ENCODE measurements at regions not wholly inside any gene's neighbourhood (a gene's known extent, or its start where the extent isn't known, plus 50 kb on each side); places are given as distances from the start of the nearest gene placed in this dataset.

- H3K27me3 ChIP-seq: no peaks in the 10 kb centered on the region
- H3K36me3 ChIP-seq: no peaks in the 10 kb centered on the region
- no peaks in the 10 kb centered on the region for H3K9me3 ChIP-seq
- no peak for DNase-seq (ENCODE audit: low spot score)
- H3K4me1 ChIP-seq: no peaks in the 10 kb centered on the region
- H3K27ac ChIP-seq: no peak overlapping the region
- H3K4me3 ChIP-seq: no peak overlapping the region
- no peak for TF ChIP-seq CTCF (IDR thresholded peaks at IDR 0.05)
Measured at GRCh38 chr3:22040150-22040549, 289.1 kb upstream of the ZNF385D start.

GRCh38 chr3:22045882-22046281 is 294.9 kb upstream of the ZNF385D start:
- DNase-seq (ENCODE audit: low spot score): no peak
- Histone ChIP-seq H3K9me3 (no peaks in the 10 kb centered on the region), H3K27me3 (no peaks in the 10 kb centered on the region), H3K4me3 (no peak overlapping the region), H3K36me3 (no peaks in the 10 kb centered on the region), H3K27ac (no peak overlapping the region), H3K4me1 (no peaks in the 10 kb centered on the region)
- no peak for TF ChIP-seq CTCF (IDR thresholded peaks at IDR 0.05)

- TF ChIP-seq CTCF (IDR thresholded peaks at IDR 0.05): no peak
- no peaks in the 10 kb centered on the region for H3K4me1 ChIP-seq
- DNase-seq (ENCODE audit: low spot score): no peak
- H3K27me3 ChIP-seq: no peaks in the 10 kb centered on the region
- H3K36me3 ChIP-seq: no peaks in the 10 kb centered on the region
- no peak overlapping the region for H3K4me3 ChIP-seq
- H3K27ac ChIP-seq: no peak overlapping the region
- H3K9me3 ChIP-seq: no peaks in the 10 kb centered on the region
Measured at GRCh38 chr3:22063500-22063899, 312.5 kb upstream of the ZNF385D start.

GRCh38 chr3:22068619-22069018 is 317.6 kb upstream of the ZNF385D start:
- Histone ChIP-seq H3K36me3 (no peaks in the 10 kb centered on the region), H3K27ac (no peak overlapping the region), H3K4me3 (no peak overlapping the region), H3K9me3 (no peaks in the 10 kb centered on the region), H3K27me3 (no peaks in the 10 kb centered on the region), H3K4me1 (no peaks in the 10 kb centered on the region)
- DNase-seq (ENCODE audit: low spot score): no peak
- TF ChIP-seq CTCF (IDR thresholded peaks at IDR 0.05): no peak

- no peaks in the 10 kb centered on the region for H3K4me1 ChIP-seq
- no peak overlapping the region for H3K4me3 ChIP-seq
- H3K27ac ChIP-seq: no peak overlapping the region
- DNase-seq (ENCODE audit: low spot score): no peak
- no peaks in the 10 kb centered on the region for H3K9me3 ChIP-seq
- no peaks in the 10 kb centered on the region for H3K36me3 ChIP-seq
- no peak for TF ChIP-seq CTCF (IDR thresholded peaks at IDR 0.05)
- H3K27me3 ChIP-seq: no peaks in the 10 kb centered on the region
Measured at GRCh38 chr3:22088204-22088603, 337.2 kb upstream of the ZNF385D start.

- Histone ChIP-seq H3K4me1 (no peaks in the 10 kb centered on the region), H3K27me3 (no peaks in the 10 kb centered on the region), H3K4me3 (no peak overlapping the region), H3K9me3 (no peaks in the 10 kb centered on the region), H3K36me3 (no peaks in the 10 kb centered on the region), H3K27ac (no peak overlapping the region)
- no peak for DNase-seq (ENCODE audit: low spot score)
- no peak for TF ChIP-seq CTCF (IDR thresholded peaks at IDR 0.05)
Measured at GRCh38 chr3:22089284-22089683, 338.3 kb upstream of the ZNF385D start.
